BLaER1 treated with 17β-estradiol and CSF1 and Interleukin-3, amounts not matched to agents 10 nM and 100 nM (cell line): ENCODE measurements at regions not wholly inside any gene's neighbourhood (a gene's known extent, or its start where the extent isn't known, plus 50 kb on each side); places are given as distances from the start of the nearest gene placed in this dataset.
A peak's percentile ranks its signal among the peaks of the same experiment; 100 is the strongest.

Experiments
- H3K27ac ChIP-seq, 11 experiments: shearing (Covaris generic); formaldehyde crosslinking; 2 replicates each; pipeline ENCODE4 v1.8.1; 2022
- H3K27me3 ChIP-seq, 11 experiments: shearing (Covaris generic); formaldehyde crosslinking; 2 replicates each; pipeline ENCODE4 v1.8.1; 2022
- H3K36me3 ChIP-seq, 11 experiments: shearing (Covaris generic); formaldehyde crosslinking; 2 replicates each; pipeline ENCODE4 v1.8.1; 2022
- H3K4me1 ChIP-seq, 10 experiments: shearing (Covaris generic); formaldehyde crosslinking; 2 replicates each; pipeline ENCODE4 v1.8.1; 2022
- H3K4me2 ChIP-seq, 11 experiments: shearing (Covaris generic); formaldehyde crosslinking; 2 replicates each; pipeline ENCODE4 v1.8.1; 2022
- H3K4me3 ChIP-seq, 10 experiments: shearing (Covaris generic); formaldehyde crosslinking; 2 replicates each; pipeline ENCODE4 v1.8.1; 2022
- H3K9ac ChIP-seq, 11 experiments: shearing (Covaris generic); formaldehyde crosslinking; 2 replicates each; pipeline ENCODE4 v1.8.1; 2022
- H3K9me3 ChIP-seq, 11 experiments: shearing (Covaris generic); formaldehyde crosslinking; replicated peaks in 1 of 11; 2 replicates each; pipeline ENCODE4 v1.8.1; 2022
- H4K20me1 ChIP-seq, 11 experiments: shearing (Covaris generic); formaldehyde crosslinking; 2 replicates each; pipeline ENCODE4 v1.8.1; 2022
- Cebpa-rat ChIP-seq, 11 experiments: shearing (Covaris generic); IDR thresholded peaks; 2 replicates each; pipeline ENCODE4 v1.8.1; 2022

DNA sequence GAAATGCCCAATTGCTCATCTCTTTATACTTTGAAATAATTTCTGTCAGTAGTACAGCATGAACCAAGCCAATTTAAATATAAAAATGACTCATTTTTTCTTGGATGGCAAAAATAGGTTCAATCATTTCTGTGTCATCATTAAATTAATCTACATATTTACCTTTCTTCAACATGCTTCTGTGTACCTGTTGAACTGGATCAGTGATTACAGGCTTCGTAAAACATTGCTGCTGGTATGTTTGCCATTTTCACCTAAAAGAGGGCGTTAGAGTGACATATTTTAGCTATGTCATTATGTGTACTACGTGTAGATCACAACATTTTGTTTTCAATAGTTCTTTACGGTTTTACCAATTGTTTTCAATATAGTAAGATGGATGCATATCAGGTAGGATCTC lies 340.5 kb upstream of the MAOA start:
- no peaks in the 10 kb centered on the region for H3K36me3 ChIP-seq
- H3K27me3 ChIP-seq = peaks cover 65 to 89% (median 84%) of the 10 kb centered on the region in 11 experiments
- H3K4me3 ChIP-seq = no peak overlapping the region
- TF ChIP-seq Cebpa-rat (IDR thresholded peaks at IDR 0.05) = no peak
- H3K9ac ChIP-seq = no peak overlapping the region
- no peak overlapping the region for H3K27ac ChIP-seq
- peaks cover 0 to 3% (median 0%) of the 10 kb centered on the region in 11 experiments; a peak in 2 of 22 replicates for H3K9me3 ChIP-seq
- no peaks in the 10 kb centered on the region; a peak in 1 of 22 replicates for H4K20me1 ChIP-seq
- no peak overlapping the region for H3K4me2 ChIP-seq
- no peaks in the 10 kb centered on the region for H3K4me1 ChIP-seq

DNA sequence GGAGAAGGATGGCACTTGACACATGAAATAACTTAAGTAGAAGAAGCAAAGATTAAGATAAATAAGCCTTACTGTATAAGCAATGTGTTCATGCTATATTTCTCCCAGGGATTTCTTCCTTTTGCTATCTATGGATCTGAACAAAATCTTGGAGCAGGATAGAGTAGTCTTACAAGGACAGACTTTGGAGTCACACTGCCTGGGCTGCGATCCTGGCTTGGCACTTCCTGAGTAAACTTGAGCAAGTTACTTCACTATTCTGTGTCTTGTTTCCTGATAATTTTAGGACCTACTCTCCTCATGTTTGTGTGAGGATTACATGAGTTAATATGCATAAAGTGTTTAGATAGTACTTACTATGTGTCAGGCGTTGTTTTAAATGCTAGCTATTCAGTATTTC lies 340.0 kb upstream of the MAOA start:
- Histone ChIP-seq H3K9me3 (peaks cover 0 to 3% (median 0%) of the 10 kb centered on the region in 11 experiments; a peak in 2 of 22 replicates), H3K9ac (no peak overlapping the region), H4K20me1 (no peaks in the 10 kb centered on the region; a peak in 1 of 22 replicates), H3K4me1 (no peaks in the 10 kb centered on the region), H3K4me2 (no peak overlapping the region), H3K27me3 (peaks cover 65 to 93% (median 88%) of the 10 kb centered on the region in 11 experiments), H3K27ac (no peak overlapping the region), H3K36me3 (no peaks in the 10 kb centered on the region), H3K4me3 (no peak overlapping the region)
- TF ChIP-seq Cebpa-rat (IDR thresholded peaks at IDR 0.05) = no peak

DNA sequence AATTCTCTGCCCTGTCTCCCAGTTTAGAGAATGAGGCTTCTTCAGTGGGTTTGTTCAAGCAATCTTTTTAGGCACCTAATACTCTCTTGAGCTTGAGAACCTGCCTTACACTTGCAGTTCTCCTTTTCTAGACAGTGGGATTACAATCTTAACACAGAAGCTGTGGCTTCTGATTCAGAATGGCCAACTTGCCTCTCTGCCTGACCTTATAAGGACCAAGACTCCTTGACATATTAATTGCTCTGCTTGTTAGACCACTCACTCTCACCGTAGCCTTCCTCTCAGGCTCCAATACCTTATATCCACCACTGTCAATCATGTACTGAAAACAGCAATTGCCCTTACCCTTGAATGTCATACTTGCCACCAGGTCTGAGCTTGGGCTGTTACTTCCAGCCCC lies 338.7 kb upstream of the MAOA start:
- TF ChIP-seq Cebpa-rat (IDR thresholded peaks at IDR 0.05) = no peak
- Histone ChIP-seq H3K27me3 (peaks cover 64 to 96% (median 88%) of the 10 kb centered on the region in 11 experiments), H3K4me2 (no peak overlapping the region), H3K36me3 (no peaks in the 10 kb centered on the region), H3K9ac (no peak overlapping the region), H3K9me3 (0 out of 22 replicates have a peak, but pooled peaks cover 0 to 4% (median 0%) of the 10 kb centered on the region in 11 experiments), H3K27ac (no peak overlapping the region), H4K20me1 (no peaks in the 10 kb centered on the region; a peak in 1 of 22 replicates), H3K4me3 (no peak overlapping the region), H3K4me1 (no peaks in the 10 kb centered on the region)

DNA sequence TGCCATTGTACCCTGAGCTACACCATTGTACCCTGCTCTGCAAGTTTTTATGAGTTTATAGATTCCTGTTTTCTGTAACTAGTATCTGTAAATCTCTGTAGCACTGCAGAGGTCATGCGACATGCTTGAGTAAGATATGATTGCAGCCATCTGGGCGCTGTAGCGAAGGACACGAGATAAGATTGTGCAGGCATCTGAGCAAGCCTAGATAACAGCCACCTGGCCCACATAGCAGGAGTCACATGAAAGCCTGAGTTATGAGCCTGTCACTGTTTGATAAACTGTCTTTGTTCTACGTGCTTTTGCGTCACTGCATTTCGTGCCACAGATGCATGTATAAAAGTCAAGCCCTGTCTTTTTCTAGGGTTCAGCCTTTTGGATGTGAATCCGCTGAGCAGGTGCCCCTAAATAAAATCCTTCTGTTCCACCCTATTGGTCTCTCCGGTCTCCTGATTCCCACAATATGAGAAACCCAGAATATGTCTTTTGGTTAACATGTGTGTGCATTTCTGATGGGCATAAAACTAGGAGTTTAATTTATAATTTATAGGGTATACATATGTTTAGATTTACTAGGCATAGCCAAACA lies 327.6 kb upstream of the MAOA start:
- Histone ChIP-seq H3K4me1 (no peaks in the 10 kb centered on the region), H3K4me2 (no peak overlapping the region), H3K27me3 (peaks cover 87 to 100% (median 96%) of the 10 kb centered on the region in 11 experiments), H3K9me3 (peaks cover 28 to 80% (median 45%) of the 10 kb centered on the region in 11 experiments), H3K27ac (no peak overlapping the region), H3K36me3 (no peaks in the 10 kb centered on the region), H4K20me1 (no peaks in the 10 kb centered on the region), H3K4me3 (no peak overlapping the region), H3K9ac (no peak overlapping the region)
- no peak for TF ChIP-seq Cebpa-rat (IDR thresholded peaks at IDR 0.05)

DNA sequence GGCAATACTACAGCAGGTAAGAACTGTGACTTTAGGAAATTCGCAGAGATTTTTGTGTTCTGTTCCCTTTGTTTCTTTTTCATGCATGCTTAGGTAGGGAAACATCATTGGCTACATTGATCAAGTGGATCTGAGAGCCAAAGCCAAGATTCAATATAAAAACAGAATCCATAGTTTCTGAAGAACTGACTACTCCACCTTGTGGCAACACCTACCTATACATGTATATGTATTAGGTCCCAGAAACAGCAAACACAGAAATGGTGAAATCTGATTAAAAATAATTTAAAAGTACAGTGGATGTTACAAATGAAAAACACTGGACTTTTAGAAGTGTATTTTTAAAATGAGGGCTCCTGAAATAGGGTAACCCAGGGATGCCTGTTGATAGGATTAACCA lies 322.6 kb upstream of the MAOA start:
- Histone ChIP-seq H3K9me3 (peaks cover 13 to 59% (median 33%) of the 10 kb centered on the region in 11 experiments), H3K4me2 (no peak overlapping the region), H3K4me3 (no peak overlapping the region), H3K27ac (no peak overlapping the region), H3K4me1 (no peaks in the 10 kb centered on the region), H3K36me3 (no peaks in the 10 kb centered on the region), H3K9ac (no peak overlapping the region), H3K27me3 (peaks cover 81 to 99% (median 94%) of the 10 kb centered on the region in 11 experiments), H4K20me1 (no peaks in the 10 kb centered on the region)
- no peak for TF ChIP-seq Cebpa-rat (IDR thresholded peaks at IDR 0.05)

DNA sequence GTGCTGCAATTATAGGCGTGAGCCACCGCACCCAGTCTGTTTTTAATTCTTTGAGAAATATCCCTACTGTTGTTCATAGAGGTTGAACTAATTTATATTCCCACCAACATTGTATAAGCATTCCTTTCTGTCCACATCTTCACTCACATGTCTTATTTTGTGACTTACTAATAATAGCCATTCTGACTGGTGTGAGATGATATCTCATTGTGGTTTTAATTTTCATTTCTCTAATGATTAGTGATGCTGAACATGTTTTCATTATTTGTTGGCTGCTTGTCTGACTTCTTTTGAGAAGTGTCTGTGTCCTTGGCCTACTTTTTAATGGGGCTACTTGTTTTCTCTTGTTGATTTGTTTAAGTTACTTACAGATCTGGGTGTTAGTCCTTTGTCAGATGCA lies 310.9 kb upstream of the MAOA start:
- Histone ChIP-seq H3K4me1 (no peaks in the 10 kb centered on the region), H3K4me2 (peak overlapping the region in 1 of 11 experiments; percentile 5; a peak in 1 of 22 replicates), H4K20me1 (no peaks in the 10 kb centered on the region; a peak in 1 of 22 replicates), H3K9me3 (no peaks in the 10 kb centered on the region), H3K36me3 (no peaks in the 10 kb centered on the region), H3K4me3 (no peak overlapping the region), H3K27ac (no peak overlapping the region), H3K27me3 (peaks cover 88 to 100% (median 100%) of the 10 kb centered on the region in 11 experiments), H3K9ac (no peak overlapping the region)
- no peak for TF ChIP-seq Cebpa-rat (IDR thresholded peaks at IDR 0.05)

DNA sequence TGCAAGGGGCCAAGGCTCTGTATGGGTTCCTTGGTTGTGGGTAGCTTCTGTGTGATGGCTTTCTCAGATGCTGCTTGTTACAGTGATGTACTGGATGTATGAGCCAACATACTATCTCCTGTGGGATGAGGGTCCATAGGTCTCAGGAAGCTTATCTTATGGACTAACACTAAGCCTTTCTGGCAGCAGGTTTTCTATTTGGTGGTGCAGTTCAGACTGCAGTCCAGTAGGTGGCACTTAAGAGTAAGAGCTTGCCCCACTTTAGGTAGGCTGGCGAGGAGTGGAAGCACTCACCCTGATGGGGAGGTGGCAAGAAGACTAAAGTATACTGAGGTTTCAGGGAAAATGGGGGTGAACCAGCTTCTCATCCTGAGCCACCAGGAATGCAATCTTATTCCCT lies 306.7 kb upstream of the MAOA start:
- no peaks in the 10 kb centered on the region; a peak in 1 of 22 replicates for H4K20me1 ChIP-seq
- no peaks in the 10 kb centered on the region for H3K36me3 ChIP-seq
- no peak for TF ChIP-seq Cebpa-rat (IDR thresholded peaks at IDR 0.05)
- no peak overlapping the region for H3K4me3 ChIP-seq
- H3K27me3 ChIP-seq = peaks cover 87 to 100% (median 99%) of the 10 kb centered on the region in 11 experiments
- no peak overlapping the region for H3K27ac ChIP-seq
- H3K4me2 ChIP-seq = no peak overlapping the region
- no peak overlapping the region for H3K9ac ChIP-seq
- peaks cover 0 to 4% (median 0%) of the 10 kb centered on the region in 11 experiments; a peak in 1 of 22 replicates for H3K9me3 ChIP-seq
- no peaks in the 10 kb centered on the region for H3K4me1 ChIP-seq

DNA sequence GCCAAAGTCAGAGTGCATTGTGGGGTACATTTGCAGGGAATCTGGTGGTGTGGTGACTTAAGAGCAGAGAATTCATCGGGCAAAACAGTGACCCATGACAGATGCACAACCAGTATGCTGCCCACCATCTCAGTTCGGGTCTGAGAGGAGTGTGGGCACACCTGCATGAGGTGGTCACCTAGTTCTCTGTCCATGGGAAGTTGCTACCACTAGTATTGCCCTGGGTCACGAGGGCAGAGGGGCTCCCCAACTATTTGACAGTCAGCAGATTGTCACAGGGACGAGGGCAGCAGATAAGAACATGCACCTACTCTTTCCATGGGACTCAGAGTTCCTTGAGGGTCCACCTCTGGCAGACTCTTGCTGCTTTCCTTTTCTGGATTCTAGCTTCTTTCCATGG lies 305.2 kb upstream of the MAOA start:
- Histone ChIP-seq H3K27ac (no peak overlapping the region), H3K4me2 (no peak overlapping the region), H3K9me3 (peaks cover 0 to 4% (median 0%) of the 10 kb centered on the region in 11 experiments; a peak in 1 of 22 replicates), H3K4me3 (no peak overlapping the region), H4K20me1 (no peaks in the 10 kb centered on the region; a peak in 1 of 22 replicates), H3K4me1 (no peaks in the 10 kb centered on the region), H3K9ac (no peak overlapping the region), H3K27me3 (peaks cover 86 to 100% (median 99%) of the 10 kb centered on the region in 11 experiments), H3K36me3 (no peaks in the 10 kb centered on the region)
- no peak for TF ChIP-seq Cebpa-rat (IDR thresholded peaks at IDR 0.05)

DNA sequence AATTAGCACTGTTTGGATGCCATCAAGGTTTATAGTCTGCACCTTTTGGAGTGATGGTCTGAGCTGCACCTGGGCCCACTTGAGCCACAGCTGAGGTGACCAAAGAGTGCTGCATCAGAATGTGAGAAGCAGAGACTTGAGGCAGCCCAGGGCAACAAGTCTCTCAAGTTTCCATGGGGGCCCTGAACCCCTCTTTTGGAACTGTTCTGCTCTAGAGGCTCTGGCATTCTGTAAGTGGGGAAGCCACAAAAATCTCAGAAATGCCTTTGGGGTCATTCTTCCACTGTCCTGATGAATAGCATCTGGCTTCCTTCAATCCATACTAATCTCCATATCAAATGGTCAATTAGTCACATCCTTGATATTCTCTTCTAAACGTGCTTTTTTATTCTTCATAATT lies 298.4 kb upstream of the MAOA start:
- H3K36me3 ChIP-seq = no peaks in the 10 kb centered on the region
- H3K27ac ChIP-seq = no peak overlapping the region
- H3K4me3 ChIP-seq = no peak overlapping the region
- H4K20me1 ChIP-seq = no peaks in the 10 kb centered on the region
- H3K9ac ChIP-seq = no peak overlapping the region
- TF ChIP-seq Cebpa-rat (IDR thresholded peaks at IDR 0.05) = no peak
- no peak overlapping the region for H3K4me2 ChIP-seq
- no peaks in the 10 kb centered on the region for H3K4me1 ChIP-seq
- H3K9me3 ChIP-seq = no peaks in the 10 kb centered on the region
- peaks cover 45 to 87% (median 79%) of the 10 kb centered on the region in 11 experiments for H3K27me3 ChIP-seq

DNA sequence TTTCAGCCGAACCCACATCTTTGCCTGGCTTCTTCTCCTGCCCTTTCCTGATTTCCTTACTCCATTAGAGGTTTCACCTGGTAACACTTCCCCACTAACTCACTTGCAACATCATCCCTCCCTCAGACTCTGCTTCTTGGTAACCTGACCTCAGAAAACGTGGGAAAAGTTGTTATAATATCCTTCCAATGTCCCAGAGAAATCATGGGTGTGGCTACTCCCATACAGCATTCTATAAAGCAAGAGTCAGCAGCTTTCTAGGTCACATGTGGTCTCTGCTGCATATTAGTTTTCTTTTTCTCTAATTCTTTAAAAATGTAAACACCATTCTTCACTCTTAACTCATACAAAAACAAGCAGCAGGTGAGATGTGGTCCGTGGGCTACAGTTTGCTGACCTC lies 283.1 kb upstream of the MAOA start:
- Histone ChIP-seq H3K4me1 (no peaks in the 10 kb centered on the region), H3K27me3 (peaks cover 75 to 94% (median 85%) of the 10 kb centered on the region in 11 experiments), H3K4me3 (no peak overlapping the region), H3K27ac (no peak overlapping the region), H3K4me2 (no peak overlapping the region), H3K36me3 (no peaks in the 10 kb centered on the region), H3K9me3 (peaks cover 7 to 25% (median 9%) of the 10 kb centered on the region in 11 experiments; a peak in 21 of 22 replicates), H3K9ac (no peak overlapping the region), H4K20me1 (no peaks in the 10 kb centered on the region)
- no peak for TF ChIP-seq Cebpa-rat (IDR thresholded peaks at IDR 0.05)
